Central memory CD4-positive, alpha-beta T cell (primary cell): ENCODE measurements at regions not wholly inside any gene's neighbourhood (a gene's known extent, or its start where the extent isn't known, plus 50 kb on each side); places are given as distances from the start of the nearest gene placed in this dataset.

ENCODE experiments used
- DNase-seq: peaks from one replicate; pipeline ENCODE4 v3.0.0; 2022

- DNase-seq: no peak
Measured at GRCh38 chr1:22221233-22221780, 78.4 kb upstream of the WNT4 start.

GRCh38 chr1:22222723-22223122, 79.8 kb upstream of the WNT4 start:
- no peak for DNase-seq

- DNase-seq: no peak
Measured at GRCh38 chr1:22223176-22223575, 80.3 kb upstream of the WNT4 start.

- DNase-seq: no peak
Measured at GRCh38 chr1:22224091-22224490, 81.2 kb upstream of the WNT4 start.

DNA sequence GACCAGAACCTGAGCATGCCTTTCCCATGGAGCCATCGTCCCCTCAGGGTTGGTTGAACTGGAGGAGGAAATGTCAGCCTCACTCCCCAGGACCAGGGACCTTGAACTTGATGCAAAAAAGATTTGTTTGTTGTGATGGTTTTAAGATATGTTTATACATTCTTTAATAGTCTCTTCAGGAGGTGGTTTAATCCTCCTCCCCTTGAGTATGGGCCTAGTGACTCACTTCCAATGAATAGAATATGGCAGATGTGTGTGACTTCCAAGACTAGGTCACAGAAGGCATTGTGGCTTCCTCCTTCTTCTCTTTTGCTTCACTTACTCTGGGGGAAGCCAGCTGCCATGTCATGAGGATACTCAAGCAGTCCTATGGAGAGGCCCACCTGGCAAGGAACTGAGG, 81.7 kb upstream of the WNT4 start:
- DNase-seq: no peak

DNA sequence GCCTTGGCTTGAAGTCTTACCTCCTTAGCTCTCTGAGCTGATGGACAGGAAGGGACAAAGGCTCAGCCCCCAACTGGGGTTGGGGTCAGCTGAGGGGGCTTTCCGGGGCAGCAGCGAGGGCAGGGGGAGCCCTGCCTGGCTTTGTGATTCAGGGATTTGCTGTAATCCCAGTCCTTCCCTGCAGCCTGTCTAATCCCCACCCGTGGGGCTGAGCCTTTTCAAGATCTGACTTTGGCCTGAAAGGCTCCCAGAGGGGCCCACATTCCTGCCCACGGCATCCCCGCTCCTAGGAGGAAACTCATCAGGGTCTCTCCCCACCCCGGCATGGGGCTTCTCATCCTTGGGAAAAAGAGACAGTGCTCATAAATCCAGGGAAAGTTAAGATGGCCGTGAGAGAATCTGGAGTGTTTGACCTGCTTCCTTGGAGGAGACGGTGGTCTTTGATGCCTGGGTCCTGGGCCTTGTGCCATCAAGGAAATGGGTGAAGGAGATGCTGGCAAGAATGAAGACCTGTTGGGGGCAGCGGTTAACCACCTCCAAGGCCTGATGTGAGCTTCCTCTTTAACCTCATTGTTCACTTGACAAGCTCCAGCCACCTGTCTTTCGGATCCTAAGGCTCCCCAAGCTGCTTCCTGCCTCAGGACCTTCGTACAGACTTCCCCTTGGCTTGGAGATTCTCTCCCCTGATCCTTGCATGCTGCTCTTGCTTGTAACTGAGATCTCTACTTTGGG, 83.1 kb upstream of the WNT4 start:
- no peak for DNase-seq

- no peak for DNase-seq
Measured at GRCh38 chr1:22228074-22228473, 85.2 kb upstream of the WNT4 start.

- DNase-seq: no peak
Measured at GRCh38 chr1:22228505-22228911, 85.6 kb upstream of the WNT4 start.

DNA sequence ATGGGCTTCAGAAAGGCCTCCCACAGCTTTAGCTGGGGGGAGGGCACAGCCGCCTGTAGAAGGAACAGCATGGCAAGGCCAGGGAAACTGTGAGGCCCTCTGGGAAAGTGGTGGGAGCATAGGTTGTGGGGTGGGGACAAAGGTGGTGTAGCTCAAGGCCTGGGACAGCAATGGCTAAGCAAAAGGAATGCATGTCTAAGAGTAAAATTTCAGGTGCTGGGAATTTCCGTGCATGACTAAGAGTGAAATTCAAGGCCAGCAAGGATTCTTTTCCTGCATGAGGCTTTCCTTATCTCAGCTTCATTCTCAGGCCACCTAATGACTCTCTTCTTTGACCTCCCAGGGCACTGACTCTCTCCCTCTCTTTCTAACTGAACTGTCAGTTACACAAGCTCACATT, 86.5 kb upstream of the WNT4 start:
- no peak for DNase-seq

GRCh38 chr1:22231068-22231593, 88.2 kb upstream of the WNT4 start:
- no peak for DNase-seq

GRCh38 chr1:22231995-22232690, 89.2 kb upstream of the WNT4 start:
- DNase-seq: no peak

DNA sequence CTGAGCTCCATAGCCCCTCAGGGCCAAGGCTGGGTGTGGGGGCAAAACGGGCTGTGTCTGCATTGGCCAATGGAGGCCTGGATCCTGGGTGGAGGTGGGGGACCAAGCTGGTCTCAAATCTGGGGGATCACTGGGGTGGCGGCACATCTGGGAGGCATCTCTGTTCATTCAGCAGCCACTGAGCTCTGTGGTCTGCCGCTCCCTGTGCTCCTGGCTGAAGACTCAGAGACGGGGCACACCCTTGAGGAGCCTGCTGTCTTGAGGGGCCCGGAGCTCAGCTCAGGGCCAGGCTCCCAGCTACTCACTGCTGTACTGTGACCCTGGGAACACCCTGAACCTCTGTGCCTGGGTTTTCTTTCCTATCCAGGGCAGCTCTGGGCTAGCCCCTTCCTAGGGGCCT, 90.3 kb upstream of the WNT4 start:
- DNase-seq: no peak

- DNase-seq: no peak
Measured at GRCh38 chr1:22234476-22235030, 91.7 kb upstream of the WNT4 start.

DNA sequence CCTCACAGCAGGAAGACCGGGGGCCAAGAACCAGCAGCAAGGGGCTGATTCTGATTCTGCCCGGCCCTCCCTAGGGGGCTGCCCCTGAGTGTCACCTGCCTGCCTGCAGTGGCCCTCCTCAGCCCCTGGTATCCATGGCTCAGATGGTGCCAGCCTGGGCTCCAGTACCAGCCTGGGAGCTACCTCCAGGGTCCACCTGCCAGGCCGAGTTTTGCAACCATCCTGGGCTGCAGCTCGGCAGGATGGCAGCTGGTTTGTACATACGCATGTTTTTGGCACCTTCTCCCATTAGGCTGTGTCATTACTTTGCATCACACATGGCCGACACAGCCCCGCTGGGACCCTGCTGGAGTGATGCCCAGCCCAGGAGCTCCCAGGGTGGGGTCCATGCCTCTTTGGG, 93.3 kb upstream of the WNT4 start:
- no peak for DNase-seq

- no peak for DNase-seq
Measured at GRCh38 chr1:22236900-22237299, 94.0 kb upstream of the WNT4 start.

DNA sequence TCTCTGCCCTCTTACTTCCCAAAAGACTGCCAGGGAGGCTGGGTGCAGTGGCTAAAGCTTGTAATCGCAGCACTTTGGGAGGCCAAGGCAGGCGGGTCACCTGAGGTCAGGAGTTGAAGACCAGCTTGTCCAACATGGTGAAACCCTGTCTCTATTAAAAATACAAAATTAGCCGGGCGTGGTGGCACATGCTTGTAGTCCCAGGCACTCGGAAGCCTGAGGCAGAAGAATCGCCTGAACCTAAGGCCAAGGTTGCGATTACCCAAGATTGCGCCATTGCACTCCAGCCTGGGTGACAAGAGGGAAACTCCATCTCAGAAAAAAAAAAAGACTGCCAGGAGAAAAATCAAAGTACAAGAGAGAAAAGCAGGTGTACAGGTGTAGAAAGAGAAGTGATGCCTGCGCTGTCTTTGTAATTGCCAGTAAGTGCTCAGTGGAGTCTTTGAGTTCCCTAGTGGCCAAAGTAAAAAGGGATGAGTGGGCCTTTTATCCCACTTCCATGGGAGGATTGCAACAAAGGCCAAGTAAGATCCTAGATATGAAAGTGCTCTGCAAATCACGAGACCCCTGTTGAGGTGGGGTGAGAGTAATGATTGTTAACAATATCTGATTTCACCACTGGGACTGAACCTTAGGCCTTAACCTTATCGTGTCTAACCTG, 94.7 kb upstream of the WNT4 start:
- no peak for DNase-seq

- DNase-seq: no peak
Measured at GRCh38 chr1:22238356-22239224, 95.7 kb upstream of the WNT4 start.

DNA sequence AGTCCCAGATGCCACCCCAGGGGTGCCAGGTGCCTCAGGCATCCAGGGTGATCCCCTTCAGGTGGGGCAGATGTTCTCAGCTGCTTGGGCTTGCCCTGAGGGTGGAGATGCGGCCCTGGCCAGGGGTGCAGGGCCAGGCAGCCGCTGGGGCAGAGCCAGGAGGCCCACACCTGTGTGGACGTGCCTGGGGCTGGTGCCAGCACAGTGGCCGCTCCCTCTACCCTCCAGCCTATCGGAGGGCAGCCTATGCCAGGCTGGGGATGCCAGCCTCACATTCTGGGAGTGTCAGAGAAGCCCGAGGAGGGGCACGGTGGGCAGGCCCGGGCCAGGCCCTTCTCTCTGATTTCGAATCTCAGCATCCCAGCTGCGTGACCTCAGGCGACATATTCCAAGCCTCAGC, 96.5 kb upstream of the WNT4 start:
- DNase-seq: no peak

- DNase-seq: no peak
Measured at GRCh38 chr1:22241250-22241649, 98.4 kb upstream of the WNT4 start.

- no peak for DNase-seq
Measured at GRCh38 chr1:22241811-22242210, 98.9 kb upstream of the WNT4 start.

DNA sequence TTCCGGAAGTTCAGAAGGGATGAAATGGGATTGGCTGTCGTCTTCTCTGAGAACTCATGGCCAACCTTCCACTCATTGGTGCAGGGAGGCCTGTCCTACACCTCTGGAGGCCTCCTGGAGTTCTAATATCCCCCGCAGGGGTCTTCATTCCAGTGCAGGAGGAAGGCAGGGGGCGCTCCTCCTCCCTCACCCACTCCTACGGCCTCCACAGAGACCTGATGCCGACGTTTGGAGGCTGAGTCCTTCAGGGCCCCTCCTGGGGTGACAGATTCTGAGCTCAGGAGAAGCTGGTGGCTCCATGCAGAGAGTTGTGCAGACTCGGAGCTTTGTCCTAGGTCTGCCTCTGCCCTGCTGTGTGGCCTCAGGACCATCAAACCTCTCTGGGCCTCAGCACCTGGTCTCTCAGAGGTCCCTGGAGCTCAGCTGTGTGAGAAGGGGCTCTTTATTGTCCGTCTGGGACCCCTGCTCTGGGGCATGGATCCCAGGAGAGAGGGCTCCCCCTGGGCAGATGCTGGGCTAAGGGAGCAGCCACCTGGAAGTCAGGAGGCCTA, 102.3 kb upstream of the WNT4 start:
- DNase-seq: no peak

DNA sequence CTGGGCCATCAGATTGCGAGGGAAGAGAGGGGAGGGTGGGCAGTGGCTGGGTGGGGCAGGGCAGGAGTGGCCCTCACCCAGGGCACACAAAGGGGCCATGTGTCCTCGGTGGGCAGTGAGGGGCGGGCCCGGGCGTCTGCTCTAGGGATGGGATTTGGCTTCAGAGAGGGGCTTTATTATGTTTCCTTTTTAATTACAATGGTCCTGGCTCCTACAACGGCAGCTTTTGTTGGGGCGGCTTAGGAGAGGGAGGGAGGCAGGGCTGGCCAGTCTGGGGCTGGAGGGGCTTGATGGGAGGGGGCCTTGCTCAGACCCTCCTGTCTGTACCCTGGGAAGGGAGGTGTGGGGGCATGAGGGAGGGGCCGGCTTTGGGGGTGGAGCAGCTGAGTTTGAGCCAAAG, 102.8 kb upstream of the WNT4 start:
- no peak for DNase-seq
